H1 (cell line): ENCODE measurements at regions not wholly inside any gene's neighbourhood (a gene's known extent, or its start where the extent isn't known, plus 50 kb on each side); places are given as distances from the start of the nearest gene placed in this dataset.
A peak's percentile ranks its signal among the peaks of the same experiment; 100 is the strongest.

Experiments used
- CTCF ChIA-PET: fragments of 300-600 bp; sonication (Branson Sonifier 250); formaldehyde crosslinking; loops from one replicate; lab custom pipeline; 2021; ENCODE audit not compliant: partially characterized antibody; lab: Charles Lee
- POLR2A ChIA-PET: fragments of 300-600 bp; sonication (Branson Sonifier 250); formaldehyde crosslinking; loops from one replicate; lab custom pipeline; 2021; ENCODE audit warnings: inconsistent platforms; ENCODE audit not compliant: partially characterized antibody; lab: Charles Lee
- DNase-seq, 2 experiments: peaks; one replicate each; pipeline versions ENCODE4 v3.0.0 to v3.0.0-alpha.2; 2010 to 2022; ENCODE audit warnings: low spot score in 2 of 2, low read depth in 1 of 2, mixed read lengths in 1 of 2
- FAIRE-seq: peaks from 2 replicates; lab custom pipeline; 2011; peaks lifted over from hg19 to GRCh38; lab: Jason Lieb, UNC
- H2AFZ ChIP-seq: 2 replicates; pipeline ENCODE4 v1.8.1; 2012; ENCODE audit warnings: low read length, inconsistent platforms
- H2AK5ac ChIP-seq: 2 replicates; pipeline ENCODE4 v1.6.1; 2013; ENCODE audit warnings: low read depth, low read length
- H2BK120ac ChIP-seq: replicated peaks from 2 replicates; pipeline ENCODE3; 2013; ENCODE audit warnings: low read depth, low read length, inconsistent platforms
- H2BK12ac ChIP-seq: 2 replicates; pipeline ENCODE4 v1.6.1; 2013; ENCODE audit warnings: low read depth, low read length
- H2BK15ac ChIP-seq: 2 replicates; pipeline ENCODE4 v1.6.1; 2013; ENCODE audit warnings: low read length
- H2BK20ac ChIP-seq: 2 replicates; pipeline ENCODE4 v1.6.1; 2013; ENCODE audit warnings: low read length
- H2BK5ac ChIP-seq: 2 replicates; pipeline ENCODE4 v1.6.1; 2013; ENCODE audit warnings: low read depth, low read length
- H3K14ac ChIP-seq: 2 replicates; pipeline ENCODE4 v1.6.1; 2013; ENCODE audit warnings: inconsistent platforms; ENCODE audit not compliant: insufficient read length
- H3K18ac ChIP-seq: 2 replicates; pipeline ENCODE4 v1.6.1; 2013; ENCODE audit warnings: low read length; ENCODE audit errors: extremely low read depth
- H3K23ac ChIP-seq: 2 replicates; pipeline ENCODE4 v1.6.1; 2013; ENCODE audit warnings: inconsistent platforms; ENCODE audit not compliant: insufficient read length
- H3K23me2 ChIP-seq: 2 replicates; pipeline ENCODE4 v1.6.1; 2013; ENCODE audit warnings: low read depth, low read length
- H3K27ac ChIP-seq: 2 replicates; pipeline ENCODE4 v1.6.1; 2011; ENCODE audit warnings: low read depth, low read length, inconsistent platforms
- H3K27me3 ChIP-seq, 4 experiments: replicated peaks in 1 of 4; 1 replicate in 1 of 4; 2 replicates in 3 of 4; pipeline versions ENCODE4 v1.6.1 to v1.8.1; 2011 to 2013; ENCODE audit warnings: low read length in 3 of 4, mild to moderate bottlenecking in 3 of 4, inconsistent platforms in 2 of 4, mixed read lengths in 2 of 4, moderate library complexity in 1 of 4; ENCODE audit not compliant: control insufficient read depth in 3 of 4, insufficient read depth in 3 of 4; ENCODE audit errors: extremely low read depth in 1 of 4
- H3K36me3 ChIP-seq, 4 experiments: 2 replicates each; pipeline versions ENCODE4 v1.6.1 to v1.8.1; 2011 to 2013; ENCODE audit warnings: mild to moderate bottlenecking in 4 of 4, low read length in 3 of 4, moderate library complexity in 2 of 4, control low read depth in 1 of 4, inconsistent platforms in 1 of 4; ENCODE audit not compliant: insufficient read depth in 4 of 4, control insufficient read depth in 2 of 4
- H3K4ac ChIP-seq: replicated peaks from 2 replicates; pipeline ENCODE3; 2013; ENCODE audit warnings: low read length, low read depth, mixed read lengths, inconsistent platforms; ENCODE audit not compliant: insufficient read length
- H3K4me1 ChIP-seq, 4 experiments: replicated peaks in 1 of 4; 1 replicate in 1 of 4; 2 replicates in 3 of 4; pipeline versions ENCODE4 v1.6.1 to v1.8.1; 2011 to 2013; ENCODE audit warnings: low read length in 3 of 4, inconsistent platforms in 2 of 4, mixed read lengths in 1 of 4; ENCODE audit not compliant: insufficient read depth in 4 of 4, control insufficient read depth in 3 of 4
- H3K4me2 ChIP-seq, 2 experiments: 2 replicates each; pipeline versions ENCODE4 v1.6.1 to v1.8.1; 2011 to 2013; ENCODE audit warnings: low read depth in 2 of 2, low read length in 2 of 2, control low read depth in 1 of 2, inconsistent platforms in 1 of 2, mild to moderate bottlenecking in 1 of 2; ENCODE audit not compliant: insufficient read depth in 1 of 2
- H3K4me3 ChIP-seq, 4 experiments: fragments of 200-600, 300-600 bp in 1 of 4; sonication (generic), shearing (Covaris generic), sonication (Bioruptor Twin) in 1 of 4; 2 replicates each; pipeline versions ENCODE4 v1.5.1 to v1.8.1; 2011 to 2016; ENCODE audit warnings: low read length in 4 of 4, low read depth in 3 of 4, control low read depth in 2 of 4, inconsistent platforms in 2 of 4, mild to moderate bottlenecking in 2 of 4, mixed read lengths in 1 of 4, moderate library complexity in 1 of 4; ENCODE audit not compliant: insufficient read depth in 2 of 4; ENCODE audit errors: extremely low read depth in 1 of 4
- H3K56ac ChIP-seq: replicated peaks from 2 replicates; pipeline ENCODE3; 2013; ENCODE audit warnings: low read depth, mild to moderate bottlenecking, mixed read lengths, low read length, inconsistent platforms; ENCODE audit not compliant: insufficient read length
- H3K79me1 ChIP-seq: 2 replicates; pipeline ENCODE4 v1.6.1; 2013; ENCODE audit warnings: low read depth, low read length, control low read depth
- H3K79me2 ChIP-seq, 2 experiments: 2 replicates each; pipeline versions ENCODE4 v1.6.1 to v1.8.1; 2012 to 2013; ENCODE audit warnings: low read length in 2 of 2, mild to moderate bottlenecking in 2 of 2, inconsistent platforms in 1 of 2; ENCODE audit not compliant: insufficient read depth in 2 of 2, control insufficient read depth in 1 of 2
- H3K9ac ChIP-seq, 4 experiments: replicated peaks in 1 of 4; 1 replicate in 1 of 4; 2 replicates in 3 of 4; pipeline versions ENCODE4 v1.6.1 to v1.8.1; 2011 to 2013; ENCODE audit warnings: low read depth in 3 of 4, low read length in 3 of 4, control low read depth in 2 of 4, mild to moderate bottlenecking in 2 of 4, moderate library complexity in 2 of 4, inconsistent platforms in 1 of 4; ENCODE audit errors: extremely low read depth in 1 of 4
- H3K9me3 ChIP-seq, 2 experiments: 2 replicates each; pipeline versions ENCODE4 v1.6.1 to v1.8.1; 2012 to 2013; ENCODE audit warnings: mild to moderate bottlenecking in 2 of 2, moderate library complexity in 2 of 2, control low read depth in 1 of 2, inconsistent platforms in 1 of 2, low read depth in 1 of 2, low read length in 1 of 2, mixed read lengths in 1 of 2; ENCODE audit not compliant: insufficient read depth in 2 of 2
- H4K20me1 ChIP-seq, 2 experiments: replicated peaks in 1 of 2; 2 replicates each; pipeline versions ENCODE3 to v1.8.1; 2011 to 2013; ENCODE audit warnings: inconsistent platforms in 2 of 2, low read length in 2 of 2, mild to moderate bottlenecking in 1 of 2; ENCODE audit not compliant: insufficient read depth in 2 of 2, control insufficient read depth in 1 of 2
- H4K5ac ChIP-seq: 2 replicates; pipeline ENCODE4 v1.6.1; 2013; ENCODE audit warnings: low read length, low read depth, mixed read lengths, inconsistent platforms; ENCODE audit not compliant: insufficient read length
- H4K8ac ChIP-seq: 2 replicates; pipeline ENCODE4 v1.8.0; 2013; ENCODE audit warnings: mild to moderate bottlenecking, moderate library complexity, low read length, inconsistent platforms; ENCODE audit not compliant: insufficient read depth; ENCODE audit errors: extremely low read depth
- H4K91ac ChIP-seq: replicated peaks from 2 replicates; pipeline ENCODE3; 2013; ENCODE audit warnings: low read length, mixed read lengths, inconsistent platforms; ENCODE audit not compliant: insufficient read length
- ATF2 ChIP-seq: IDR thresholded peaks from 2 replicates; pipeline ENCODE4 v1.6.1; 2012; ENCODE audit warnings: low read length, inconsistent platforms
- CTCF ChIP-seq, 3 experiments: IDR thresholded peaks; 1 replicate in 2 of 3; 2 replicates in 1 of 3; pipeline versions ENCODE4 v1.5.1 to v1.6.1; 2011; ENCODE audit warnings: low read length in 3 of 3, mild to moderate bottlenecking in 3 of 3, inconsistent platforms in 2 of 3, low read depth in 1 of 3, moderate library complexity in 1 of 3; ENCODE audit not compliant: insufficient read depth in 1 of 3; ENCODE audit errors: control extremely low read depth in 1 of 3
- RAD21 ChIP-seq, 2 experiments: IDR thresholded peaks in 1 of 2; conservative IDR thresholded peaks in 1 of 2; 2 replicates each; pipeline ENCODE4 v1.6.1; 2011; ENCODE audit warnings: low read depth in 2 of 2, low read length in 2 of 2, improper control_type of control experiment in 1 of 2, inconsistent platforms in 1 of 2, mild to moderate bottlenecking in 1 of 2, moderate library complexity in 1 of 2
- RBBP5 ChIP-seq: IDR thresholded peaks from 2 replicates; pipeline ENCODE4 v1.7.1; 2012; ENCODE audit warnings: low read depth, mild to moderate bottlenecking, inconsistent platforms, low read length, moderate library complexity, borderline replicate concordance
- WGBS, 2 experiments: shearing (Covaris generic) in 1 of 2; methylation state at CpG; one replicate each; pipeline versions ENCODE4 v1.1.6 to v1.1.7; 2013 to 2015; ENCODE audit warnings: low lambda C conversion rate in 2 of 2, mixed read lengths in 2 of 2, inconsistent platforms in 1 of 2, low coverage in 1 of 2, missing lambda C conversion rate in 1 of 2; ENCODE audit not compliant: insufficient replicate concordance in 2 of 2, insufficient coverage in 1 of 2, insufficient read length in 1 of 2; ENCODE audit errors: extremely low coverage in 1 of 2, missing lambda C conversion rate in 1 of 2; 5-methylcytosine and 5-hydroxymethylcytosine counted together

DNA sequence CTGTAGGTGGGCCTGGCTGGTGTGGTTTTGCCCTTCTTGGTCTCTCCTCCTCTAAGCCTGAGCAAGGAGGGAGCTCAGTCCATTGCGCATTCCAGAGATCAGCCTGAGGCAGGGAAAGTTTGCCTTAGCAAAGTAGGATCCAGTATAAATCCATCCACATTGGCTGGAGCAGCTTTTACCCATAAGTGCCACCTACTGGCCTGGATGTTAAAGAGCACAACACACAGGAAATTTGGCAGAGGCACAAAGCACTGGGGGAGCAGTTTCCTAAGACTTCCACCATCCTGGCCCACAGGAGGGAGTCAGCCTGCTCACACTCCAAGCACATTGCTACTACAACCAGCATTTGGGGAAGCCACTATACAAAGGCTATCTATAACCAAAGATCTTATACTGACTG, 1124.2 kb downstream of the SLITRK1 start:
- WGBS, 2 experiments, result 100% methylated on average over 1 of the region's 1 CpG; no CpG with 5 or more reads in 1 of the 2 experiments
- POLR2A ChIA-PET, result no interaction called here

More for the DNA sequence above, 1124.2 kb downstream of the SLITRK1 start:
- no peaks in the 10 kb centered on the region for H3K23me2 ChIP-seq
- H2AK5ac ChIP-seq, result no peak overlapping the region
- H3K4me1 ChIP-seq, result no peaks in the 10 kb centered on the region
- no peak overlapping the region for H3K14ac ChIP-seq
- no peaks in the 10 kb centered on the region for H3K27me3 ChIP-seq
- no peaks in the 10 kb centered on the region for H3K9me3 ChIP-seq
- H2BK120ac ChIP-seq, result no peak overlapping the region
- no peak overlapping the region for H2BK5ac ChIP-seq
- peak overlapping the region; percentile 79 for H2AFZ ChIP-seq
- H4K20me1 ChIP-seq, result no peaks in the 10 kb centered on the region
- no peak overlapping the region for H4K8ac ChIP-seq
- no peak overlapping the region for H2BK12ac ChIP-seq
- no peak overlapping the region for H2BK20ac ChIP-seq
- H3K9ac ChIP-seq, result no peak overlapping the region
- no peak overlapping the region for H3K27ac ChIP-seq
- no peak overlapping the region for H4K91ac ChIP-seq
- TF ChIP-seq CTCF (IDR thresholded peaks at IDR 0.05; ENCODE audit: control extremely low read depth in 1 of 3, insufficient read depth in 1 of 3, low read depth in 1 of 3, low read length in 3 of 3) (peak; percentile 46 to 89 (median 86)), RAD21 (IDR thresholded peaks at IDR 0.05 in 1 of 2, conservative IDR thresholded peaks at IDR 0.05 in 1 of 2; ENCODE audit: low read depth in 2 of 2, low read length in 2 of 2) (peak; percentile 70 to 80), ATF2 (no peak), RBBP5 (no peak)
- H3K56ac ChIP-seq, result no peak overlapping the region
- no peaks in the 10 kb centered on the region for H3K36me3 ChIP-seq
- no peak overlapping the region for H3K4ac ChIP-seq
- no peak overlapping the region for H3K4me3 ChIP-seq
- FAIRE-seq, result peak; percentile 98
- H3K18ac ChIP-seq, result no peak overlapping the region
- H3K79me1 ChIP-seq, result no peaks in the 10 kb centered on the region
- no peak overlapping the region for H3K4me2 ChIP-seq
- peak; percentile 53 to 77 for DNase-seq
- H4K5ac ChIP-seq, result no peak overlapping the region
- H3K79me2 ChIP-seq, result no peaks in the 10 kb centered on the region
- no peak overlapping the region for H2BK15ac ChIP-seq
- CTCF ChIA-PET, result interaction anchor here (0.7 to 3.2 kb wide), 12 partner anchors 9 to 281 kb away, joined by 3 to 18 read pairs (median 4); no protein-coding TSS in a partner anchor
- H3K23ac ChIP-seq, result no peak overlapping the region
